ENCODE measurements at regions not wholly inside any gene's neighbourhood (a gene's known extent, or its start where the extent isn't known, plus 50 kb on each side); places are given as distances from the start of the nearest gene placed in this dataset.

GRCh38 chr11:104582431-104582830, 315.8 kb downstream of the CASP12 start:
- no peak for DNase-seq

- no peak for DNase-seq
These were observed 316.8 kb downstream of the CASP12 start for GRCh38 chr11:104581246-104581980.

DNA sequence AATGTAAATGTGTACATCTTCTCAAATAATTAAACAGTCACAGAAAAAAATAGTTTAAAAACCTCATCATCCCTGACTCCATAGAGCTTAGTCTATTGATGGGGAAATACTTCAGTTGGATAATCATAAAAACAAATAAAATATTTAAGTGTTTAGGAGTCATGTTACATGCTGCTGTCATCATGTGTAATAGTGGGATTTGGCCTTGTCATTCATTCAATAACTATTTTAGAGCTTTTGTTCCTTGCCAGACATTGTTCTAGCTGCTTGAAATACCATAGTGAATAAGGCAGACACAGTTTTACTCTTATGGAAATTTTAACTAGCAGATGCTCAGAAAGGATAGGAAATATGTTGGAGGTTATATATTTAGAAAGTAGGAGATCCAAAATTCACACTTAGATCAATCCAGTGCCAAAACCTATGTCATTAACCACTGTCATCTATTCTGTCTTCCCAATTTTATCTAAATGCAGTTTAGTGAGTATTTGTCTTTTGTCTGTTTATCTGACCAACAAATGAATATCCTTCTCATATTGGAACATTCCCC, 324.7 kb downstream of the CASP12 start:
- no peak for DNase-seq

- DNase-seq = no peak
These were observed 326.0 kb downstream of the CASP12 start for GRCh38 chr11:104572279-104572678.

DNA sequence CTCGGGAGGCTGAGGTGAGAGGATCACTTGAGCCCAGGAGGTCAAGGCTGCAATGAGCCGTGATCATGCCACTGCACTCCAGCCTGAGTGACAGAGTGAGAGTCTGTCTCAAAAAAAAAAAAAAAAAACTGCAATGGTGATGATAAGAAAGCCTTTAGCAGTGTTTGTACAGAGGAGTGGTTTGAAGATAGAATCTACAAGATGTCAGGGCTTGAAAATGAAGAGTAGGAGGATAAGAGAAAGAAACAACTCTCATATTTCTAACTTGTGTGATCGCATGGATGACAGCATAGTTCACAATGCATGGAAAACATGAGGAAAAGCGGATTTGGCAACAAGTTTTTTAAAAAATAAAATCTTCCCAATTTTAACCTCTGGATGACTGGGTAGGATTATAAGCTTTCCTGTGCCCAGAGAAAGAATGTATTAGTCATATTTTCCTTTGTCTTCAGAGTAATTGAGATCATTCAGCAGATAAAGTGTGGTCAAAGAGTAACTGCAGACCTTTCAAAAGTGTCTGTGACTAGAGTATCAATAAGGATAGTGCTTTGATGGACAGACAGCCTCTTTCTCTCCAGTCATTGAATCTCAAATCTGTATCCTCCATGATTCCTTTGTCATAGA, 328.1 kb downstream of the CASP12 start:
- no peak for DNase-seq

GRCh38 chr11:104565583-104565961, 332.7 kb downstream of the CASP12 start:
- DNase-seq = no peak

DNA sequence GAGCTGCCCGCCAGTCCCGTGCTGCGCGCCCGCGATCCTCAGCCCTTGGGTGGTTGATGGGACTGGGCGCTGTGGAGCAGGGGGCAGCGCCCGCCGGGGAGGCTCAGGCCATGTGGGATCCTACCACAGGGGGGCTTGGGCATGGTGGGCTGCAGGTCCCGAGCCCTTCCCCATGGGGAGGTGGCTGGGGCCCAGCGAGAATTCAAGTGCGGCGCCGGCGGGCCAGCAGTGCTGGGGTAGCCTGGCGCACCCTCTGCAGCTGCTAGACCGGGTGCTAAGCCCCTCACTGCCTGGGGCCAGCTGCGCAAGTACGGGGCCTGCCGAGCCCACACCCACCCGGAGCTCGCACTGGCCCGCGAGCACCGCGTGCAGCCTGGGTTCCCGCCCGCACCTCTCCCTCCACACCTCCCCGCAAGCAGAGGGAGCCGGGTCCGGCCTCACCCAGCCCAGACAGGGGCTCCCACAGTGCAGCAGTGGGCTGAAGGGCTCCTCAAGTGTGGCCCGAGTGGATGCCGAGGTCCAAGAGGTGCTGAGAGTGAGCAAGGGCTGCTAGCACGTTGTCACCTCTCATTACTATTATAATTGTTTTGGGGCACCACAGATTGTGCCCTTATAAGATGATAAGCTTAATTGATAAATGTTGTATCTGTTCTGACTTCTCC, 333.2 kb downstream of the CASP12 start:
- DNase-seq = no peak

- DNase-seq = no peak
These were observed 341.5 kb downstream of the CASP12 start for GRCh38 chr11:104556606-104557301.

- no peak for DNase-seq
These were observed 349.2 kb downstream of the CASP12 start for GRCh38 chr11:104549019-104549418.

GRCh38 chr11:104547996-104548661, 350.1 kb downstream of the CASP12 start:
- no peak for DNase-seq

DNA sequence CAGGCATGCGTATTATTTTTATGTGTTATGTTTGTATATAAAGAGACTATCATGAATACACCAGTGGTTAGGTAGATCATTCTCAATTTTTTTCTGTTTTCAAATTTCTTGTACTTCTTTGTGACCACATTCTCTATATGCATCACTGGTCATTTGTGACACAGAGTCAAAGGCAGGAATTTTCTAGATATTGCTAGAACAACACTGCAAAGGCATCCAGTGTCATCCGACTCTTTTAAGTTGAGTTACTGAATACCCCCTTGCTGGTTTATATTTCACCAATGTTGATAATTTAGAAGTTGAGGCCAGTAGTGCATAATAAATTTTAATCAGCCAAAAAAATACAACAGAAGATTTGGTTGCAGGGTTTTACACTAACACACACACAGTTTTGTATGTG, 351.8 kb downstream of the CASP12 start:
- no peak for DNase-seq

DNA sequence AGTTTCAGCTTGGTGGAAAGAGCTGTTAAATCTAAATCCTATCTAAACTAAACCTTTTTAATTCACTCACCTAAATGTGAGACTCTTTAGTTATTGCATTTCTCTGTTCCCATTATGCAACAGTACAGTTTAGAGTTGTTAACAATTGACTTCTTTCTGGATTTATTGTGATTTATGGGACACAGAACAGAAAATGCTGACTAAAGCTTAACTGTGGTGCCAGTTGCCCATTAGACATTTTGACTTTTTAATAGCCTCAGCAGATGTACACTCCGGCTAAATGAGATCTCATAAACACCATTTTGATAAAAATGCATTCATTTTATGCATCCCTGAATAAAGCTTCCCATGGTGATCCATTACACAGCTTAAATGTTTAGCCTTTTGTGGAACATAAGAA, 356.6 kb downstream of the CASP12 start:
- no peak for DNase-seq

DNA sequence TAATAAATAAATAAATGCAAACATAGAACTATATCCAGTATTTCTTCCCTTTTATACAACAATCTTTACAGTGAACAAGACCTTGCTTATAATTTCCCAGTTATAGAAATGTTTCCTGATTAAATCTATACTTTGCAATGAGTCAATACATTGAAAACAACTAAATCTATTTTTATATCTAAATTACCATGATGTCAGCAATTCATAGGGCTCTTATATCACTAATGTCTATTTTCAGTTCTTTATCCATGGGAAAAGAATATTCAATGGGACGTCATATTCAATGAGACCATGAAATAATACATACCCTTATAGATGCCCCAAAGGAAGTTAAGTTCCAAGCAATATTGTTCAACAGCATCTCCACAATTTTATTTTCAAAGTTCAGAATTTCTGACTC, 359.9 kb downstream of the CASP12 start:
- no peak for DNase-seq

DNA sequence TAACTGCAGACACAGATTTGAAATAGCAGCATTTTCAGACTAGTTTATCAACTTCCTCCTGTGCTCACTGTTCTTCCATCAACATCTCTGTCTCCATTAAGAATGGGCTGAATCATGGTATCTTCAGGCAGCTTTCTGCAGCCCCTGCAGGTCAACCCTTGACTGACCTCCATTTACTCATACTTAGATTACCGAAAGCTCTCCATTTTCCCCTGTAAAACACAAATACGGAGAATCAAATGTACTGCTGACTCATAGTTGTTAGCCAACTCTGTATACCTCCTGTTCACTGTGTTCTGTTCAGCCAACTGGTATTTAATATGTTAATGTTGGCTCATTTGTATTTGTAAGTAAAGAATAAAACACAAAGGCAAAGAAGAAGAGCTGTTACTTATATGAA, 364.0 kb downstream of the CASP12 start:
- no peak for DNase-seq

GRCh38 chr11:104531894-104532293, 366.4 kb downstream of the CASP12 start:
- DNase-seq = no peak

DNA sequence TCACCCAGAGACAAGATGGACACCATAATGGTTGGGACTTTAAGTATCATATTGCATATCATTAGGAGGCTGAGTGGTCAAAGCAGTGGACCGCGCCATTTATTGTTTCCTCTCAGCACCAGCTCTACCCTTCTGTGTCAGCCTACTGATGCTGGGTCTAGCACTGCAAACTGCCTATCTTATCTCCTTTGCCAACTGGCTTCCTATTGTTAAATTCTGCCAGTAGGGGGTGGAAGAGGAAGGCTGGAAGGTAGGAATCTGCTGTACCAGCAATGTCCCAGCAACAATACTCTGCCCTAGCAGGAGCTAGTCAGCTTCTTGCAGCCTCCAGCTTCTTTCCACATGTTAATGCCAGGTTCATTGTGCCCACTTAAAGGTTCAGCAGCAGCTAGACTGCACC, 367.1 kb upstream of the PDGFD start:
- DNase-seq = no peak

GRCh38 chr11:104529906-104530305, 366.0 kb upstream of the PDGFD start:
- DNase-seq = no peak

DNA sequence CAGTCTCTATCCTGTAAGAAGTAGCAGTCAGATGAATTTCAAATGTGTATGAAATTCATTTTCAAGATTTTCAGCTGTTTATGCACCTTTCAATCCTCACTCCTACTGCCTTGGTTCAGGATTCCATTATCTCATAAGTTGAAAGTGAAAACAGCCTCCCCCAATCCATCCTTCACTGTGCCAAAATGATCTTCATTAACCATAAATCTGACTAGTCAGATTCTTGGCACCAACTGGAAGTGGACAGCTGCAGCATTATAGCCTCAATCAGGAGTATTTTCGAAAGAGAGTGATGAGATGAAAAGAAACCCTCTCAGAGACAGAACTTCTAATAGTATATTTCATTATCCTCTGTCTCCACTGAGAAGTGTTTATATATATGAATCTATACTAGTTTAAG, 365.3 kb upstream of the PDGFD start:
- DNase-seq = no peak

- no peak for DNase-seq
These were observed 362.1 kb upstream of the PDGFD start for GRCh38 chr11:104526006-104526405.

- no peak for DNase-seq
These were observed 361.5 kb upstream of the PDGFD start for GRCh38 chr11:104525416-104525815.

- no peak for DNase-seq
These were observed 360.3 kb upstream of the PDGFD start for GRCh38 chr11:104524254-104524653.

- DNase-seq = no peak
These were observed 359.7 kb upstream of the PDGFD start for GRCh38 chr11:104523611-104524010.

GRCh38 chr11:104522650-104523049, 358.7 kb upstream of the PDGFD start:
- DNase-seq = no peak

Data from NCI-H187 treated with DMSO at 0.1 percent for 48 hours (cell line).